SK-N-SH (cell line): ENCODE measurements at regions not wholly inside any gene's neighbourhood (a gene's known extent, or its start where the extent isn't known, plus 50 kb on each side); places are given as distances from the start of the nearest gene placed in this dataset.

Source experiments
- CTCF ChIA-PET: fragments of 300-600, 350-600 bp; formaldehyde crosslinking; extraction: SDS; loops from one replicate; lab custom pipeline; 2021; lab: Yijun Ruan, JAX
- POLR2A ChIA-PET: fragments of 350-600 bp; sonication (Branson Sonifier 250); formaldehyde crosslinking; extraction: SDS; loops from one replicate; lab custom pipeline; 2020; ENCODE audit warnings: antibody characterized with exemption, inconsistent platforms; lab: Yijun Ruan, JAX
- DNase-seq: peaks from one replicate; pipeline ENCODE4 v3.0.0; 2012
- H2AFZ ChIP-seq: fragments of 200-600 bp; sonication (generic); 2 replicates; pipeline ENCODE4 v1.8.1; 2016; ENCODE audit warnings: antibody characterized with exemption, mild to moderate bottlenecking, low read depth
- H3F3A ChIP-seq: fragments of 200-600 bp; sonication (generic); replicated peaks from 2 replicates; pipeline ENCODE3; 2016; ENCODE audit warnings: antibody characterized with exemption, mild to moderate bottlenecking; ENCODE audit not compliant: insufficient read depth
- H3K27ac ChIP-seq, 2 experiments: fragments of 200-500 bp in 1 of 2; fragments of 200-600 bp in 1 of 2; sonication (Bioruptor generic) in 1 of 2; sonication (generic), shearing (Covaris generic) in 1 of 2; 2 replicates each; pipeline versions ENCODE4 v1.5.1 to v1.6.1; 2014 to 2016; ENCODE audit warnings: low read depth in 2 of 2, inconsistent platforms in 1 of 2, low read length in 1 of 2, mild to moderate bottlenecking in 1 of 2, mixed read lengths in 1 of 2
- H3K27me3 ChIP-seq: fragments of 200-600 bp; sonication (generic), shearing (Covaris generic); 2 replicates; pipeline ENCODE4 v1.6.1; 2016; ENCODE audit warnings: mixed run types; ENCODE audit not compliant: insufficient read depth
- H3K36me3 ChIP-seq, 2 experiments: fragments of 200-500 bp in 1 of 2; fragments of 200-600 bp in 1 of 2; sonication (Bioruptor generic) in 1 of 2; sonication (generic) in 1 of 2; replicated peaks in 1 of 2; 2 replicates each; pipeline versions ENCODE3 to v1.5.1; 2014 to 2016; ENCODE audit warnings: low read length in 1 of 2, mild to moderate bottlenecking in 1 of 2; ENCODE audit not compliant: insufficient read depth in 2 of 2, control insufficient read depth in 1 of 2
- H3K4me1 ChIP-seq, 2 experiments: fragments of 200-500 bp in 1 of 2; fragments of 200-600 bp in 1 of 2; sonication (Bioruptor generic) in 1 of 2; sonication (generic), shearing (Covaris generic) in 1 of 2; 2 replicates each; pipeline versions ENCODE4 v1.5.1 to v1.6.1; 2014 to 2016; ENCODE audit warnings: low read depth in 1 of 2, low read length in 1 of 2, mixed run types in 1 of 2; ENCODE audit not compliant: insufficient read depth in 2 of 2, control insufficient read depth in 1 of 2
- H3K4me2 ChIP-seq: fragments of 200-600 bp; sonication (generic), shearing (Covaris generic); 2 replicates; pipeline ENCODE4 v1.6.1; 2017; ENCODE audit warnings: mixed run types
- H3K4me3 ChIP-seq, 2 experiments: fragments of 200-500 bp in 1 of 2; fragments of 200-600 bp in 1 of 2; sonication (Bioruptor generic) in 1 of 2; sonication (generic), shearing (Covaris generic) in 1 of 2; 2 replicates each; pipeline versions ENCODE4 v1.5.1 to v1.8.1; 2014 to 2016; ENCODE audit warnings: low read depth in 2 of 2, inconsistent platforms in 1 of 2, low read length in 1 of 2, mild to moderate bottlenecking in 1 of 2, mixed read lengths in 1 of 2, moderate library complexity in 1 of 2
- H3K79me2 ChIP-seq: fragments of 200-600 bp; sonication (generic); 2 replicates; pipeline ENCODE4 v1.8.1; 2017; ENCODE audit warnings: mild to moderate bottlenecking; ENCODE audit not compliant: insufficient read depth
- H3K9ac ChIP-seq: fragments of 200-600 bp; sonication (generic); 2 replicates; pipeline ENCODE4 v1.6.1; 2017; ENCODE audit warnings: mixed run types
- H3K9me2 ChIP-seq: fragments of 200-600 bp; sonication (generic); 2 replicates; pipeline ENCODE4 v1.6.1; 2017; ENCODE audit warnings: mixed run types
- H3K9me3 ChIP-seq: fragments of 200-600 bp; sonication (generic); 2 replicates; pipeline ENCODE4 v1.6.1; 2017; ENCODE audit warnings: mixed run types, mild to moderate bottlenecking, moderate library complexity
- H4K20me1 ChIP-seq: fragments of 200-600 bp; sonication (generic); 2 replicates; pipeline ENCODE4 v1.6.1; 2017; ENCODE audit warnings: mild to moderate bottlenecking, mixed run types; ENCODE audit not compliant: insufficient read depth
- CHD2 ChIP-seq: fragments of 150-350 bp; IDR thresholded peaks from 2 replicates; pipeline ENCODE4 v1.6.1; 2018; ENCODE audit warnings: low read length; ENCODE audit not compliant: partially characterized antibody
- ELF1 ChIP-seq: IDR thresholded peaks from 2 replicates; pipeline ENCODE4 v1.4.0; 2012
- EP300 ChIP-seq, 2 experiments: IDR thresholded peaks; 2 replicates each; pipeline versions ENCODE4 v1.4.0 to v1.6.1; 2012; ENCODE audit warnings: borderline replicate concordance in 1 of 2, low read depth in 1 of 2, low read length in 1 of 2
- FOSL2 ChIP-seq: IDR thresholded peaks from 2 replicates; pipeline ENCODE4 v1.4.0; 2012; ENCODE audit warnings: low read depth, mild to moderate bottlenecking, moderate library complexity, borderline replicate concordance
- FOXJ3 ChIP-seq: sonication (generic); formaldehyde crosslinking; IDR thresholded peaks from 2 replicates; pipeline ENCODE4 v1.5.1; 2020; ENCODE audit warnings: mild to moderate bottlenecking, missing genetic modification reagents
- GATA2 ChIP-seq: sonication (generic); formaldehyde crosslinking; IDR thresholded peaks from 2 replicates; pipeline ENCODE4 v1.5.0; 2020; ENCODE audit warnings: mild to moderate bottlenecking, missing genetic modification reagents
- JUND ChIP-seq: IDR thresholded peaks from 2 replicates; pipeline ENCODE4 v1.4.0; 2012
- NFIC ChIP-seq: IDR thresholded peaks from 2 replicates; pipeline ENCODE4 v1.4.0; 2012; ENCODE audit warnings: borderline replicate concordance
- NRF1 ChIP-seq: IDR thresholded peaks from 2 replicates; pipeline ENCODE4 v1.6.1; 2012; ENCODE audit warnings: low read depth, mild to moderate bottlenecking, low read length
- POLR2AphosphoS5 ChIP-seq: IDR thresholded peaks from 2 replicates; pipeline ENCODE4 v1.6.1; 2012; ENCODE audit warnings: low read depth, low read length
- RCOR1 ChIP-seq: fragments of 150-350 bp; IDR thresholded peaks from 2 replicates; pipeline ENCODE4 v1.6.1; 2017; ENCODE audit warnings: antibody characterized with exemption, low read length
- RFX5 ChIP-seq: IDR thresholded peaks from 2 replicates; pipeline ENCODE4 v1.6.1; 2012; ENCODE audit warnings: mild to moderate bottlenecking, improper control_type of control experiment, low read length
- TCF12 ChIP-seq: IDR thresholded peaks from 2 replicates; pipeline ENCODE4 v1.4.0; 2012
- TEAD4 ChIP-seq: IDR thresholded peaks from 2 replicates; pipeline ENCODE4 v1.4.0; 2012; ENCODE audit warnings: mild to moderate bottlenecking, borderline replicate concordance; ENCODE audit not compliant: insufficient read depth
- WGBS: methylation state at CpG from one replicate; pipeline ENCODE4 v1.1.6; 2017; ENCODE audit warnings: low lambda C conversion rate; 5-methylcytosine and 5-hydroxymethylcytosine counted together
- TF ChIP-seq, protein P1 (sequence below): IDR thresholded peaks from 2 replicates; pipeline ENCODE4 v1.6.1; 2012; ENCODE audit warnings: mild to moderate bottlenecking, low read depth, low read length, moderate library complexity
- TF ChIP-seq, protein P2 (sequence below): fragments of 200-600 bp; sonication (generic); IDR thresholded peaks from 2 replicates; pipeline ENCODE4 v1.6.1; 2017; ENCODE audit warnings: antibody characterized with exemption, mild to moderate bottlenecking, moderate library complexity
- TF ChIP-seq, protein P3 (sequence below): IDR thresholded peaks from 2 replicates; pipeline ENCODE4 v1.4.0; 2012; ENCODE audit warnings: low read depth

DNA sequence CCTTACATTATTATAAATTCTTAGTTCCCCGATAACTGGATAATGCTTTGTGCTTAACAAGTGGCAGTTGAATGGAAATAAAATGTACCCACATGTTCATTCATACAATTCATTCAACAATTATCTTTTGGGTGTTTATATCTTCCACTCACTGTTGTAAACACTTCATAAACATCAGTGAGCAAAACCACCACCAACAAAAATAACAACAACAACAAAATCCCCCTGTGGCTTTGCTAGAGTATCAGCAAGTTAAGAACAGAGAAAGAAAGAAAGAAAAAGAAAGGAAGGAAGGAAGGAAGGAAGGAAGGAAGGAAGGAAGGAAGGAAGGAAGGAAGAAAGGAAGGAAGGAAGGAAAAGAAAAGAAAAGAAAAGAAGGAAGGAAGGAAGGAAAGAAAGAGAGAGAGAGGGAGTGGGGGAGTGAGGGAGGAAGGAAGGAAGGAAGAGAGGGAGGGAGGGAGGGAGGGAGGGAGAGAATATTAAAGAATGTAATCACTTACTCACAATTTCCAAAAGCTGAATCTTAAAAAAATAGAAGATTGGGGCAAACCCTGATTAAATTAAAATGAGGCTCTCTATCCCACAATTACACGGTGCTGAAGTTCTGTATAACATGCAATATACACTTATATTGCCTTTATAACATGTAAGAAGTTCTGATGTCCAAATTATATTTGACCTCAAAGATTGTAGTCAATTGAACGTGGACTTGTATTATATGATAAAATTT, 2238.8 kb downstream of the LRRC4C start:
- 13% methylated on average over 3 of the region's 3 CpGs for WGBS
- ChIA-PET POLR2A (no interaction called here), CTCF (no interaction called here)
- no peaks in the 10 kb centered on the region for H3K9me3 ChIP-seq
- no peaks in the 10 kb centered on the region for H3K36me3 ChIP-seq
- H3K27me3 ChIP-seq, result no peaks in the 10 kb centered on the region
- no peaks in the 10 kb centered on the region for H3K79me2 ChIP-seq
- H3K9ac ChIP-seq, result no peak overlapping the region
- no peak overlapping the region for H3K27ac ChIP-seq
- H3F3A ChIP-seq, result no peaks in the 10 kb centered on the region
- TF ChIP-seq FOSL2, result no peak
- no peak for TF ChIP-seq NRF1
- no peak for TF ChIP-seq RCOR1
- TF ChIP-seq, protein P1, sequence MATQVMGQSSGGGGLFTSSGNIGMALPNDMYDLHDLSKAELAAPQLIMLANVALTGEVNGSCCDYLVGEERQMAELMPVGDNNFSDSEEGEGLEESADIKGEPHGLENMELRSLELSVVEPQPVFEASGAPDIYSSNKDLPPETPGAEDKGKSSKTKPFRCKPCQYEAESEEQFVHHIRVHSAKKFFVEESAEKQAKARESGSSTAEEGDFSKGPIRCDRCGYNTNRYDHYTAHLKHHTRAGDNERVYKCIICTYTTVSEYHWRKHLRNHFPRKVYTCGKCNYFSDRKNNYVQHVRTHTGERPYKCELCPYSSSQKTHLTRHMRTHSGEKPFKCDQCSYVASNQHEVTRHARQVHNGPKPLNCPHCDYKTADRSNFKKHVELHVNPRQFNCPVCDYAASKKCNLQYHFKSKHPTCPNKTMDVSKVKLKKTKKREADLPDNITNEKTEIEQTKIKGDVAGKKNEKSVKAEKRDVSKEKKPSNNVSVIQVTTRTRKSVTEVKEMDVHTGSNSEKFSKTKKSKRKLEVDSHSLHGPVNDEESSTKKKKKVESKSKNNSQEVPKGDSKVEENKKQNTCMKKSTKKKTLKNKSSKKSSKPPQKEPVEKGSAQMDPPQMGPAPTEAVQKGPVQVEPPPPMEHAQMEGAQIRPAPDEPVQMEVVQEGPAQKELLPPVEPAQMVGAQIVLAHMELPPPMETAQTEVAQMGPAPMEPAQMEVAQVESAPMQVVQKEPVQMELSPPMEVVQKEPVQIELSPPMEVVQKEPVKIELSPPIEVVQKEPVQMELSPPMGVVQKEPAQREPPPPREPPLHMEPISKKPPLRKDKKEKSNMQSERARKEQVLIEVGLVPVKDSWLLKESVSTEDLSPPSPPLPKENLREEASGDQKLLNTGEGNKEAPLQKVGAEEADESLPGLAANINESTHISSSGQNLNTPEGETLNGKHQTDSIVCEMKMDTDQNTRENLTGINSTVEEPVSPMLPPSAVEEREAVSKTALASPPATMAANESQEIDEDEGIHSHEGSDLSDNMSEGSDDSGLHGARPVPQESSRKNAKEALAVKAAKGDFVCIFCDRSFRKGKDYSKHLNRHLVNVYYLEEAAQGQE, result no peak
- TF ChIP-seq NFIC, result no peak
- no peak for TF ChIP-seq GATA2 (CRISPR knock-in tag)
- TF ChIP-seq JUND, result no peak
- no peak for TF ChIP-seq ELF1
- no peak for TF ChIP-seq POLR2AphosphoS5
- TF ChIP-seq, protein P2, sequence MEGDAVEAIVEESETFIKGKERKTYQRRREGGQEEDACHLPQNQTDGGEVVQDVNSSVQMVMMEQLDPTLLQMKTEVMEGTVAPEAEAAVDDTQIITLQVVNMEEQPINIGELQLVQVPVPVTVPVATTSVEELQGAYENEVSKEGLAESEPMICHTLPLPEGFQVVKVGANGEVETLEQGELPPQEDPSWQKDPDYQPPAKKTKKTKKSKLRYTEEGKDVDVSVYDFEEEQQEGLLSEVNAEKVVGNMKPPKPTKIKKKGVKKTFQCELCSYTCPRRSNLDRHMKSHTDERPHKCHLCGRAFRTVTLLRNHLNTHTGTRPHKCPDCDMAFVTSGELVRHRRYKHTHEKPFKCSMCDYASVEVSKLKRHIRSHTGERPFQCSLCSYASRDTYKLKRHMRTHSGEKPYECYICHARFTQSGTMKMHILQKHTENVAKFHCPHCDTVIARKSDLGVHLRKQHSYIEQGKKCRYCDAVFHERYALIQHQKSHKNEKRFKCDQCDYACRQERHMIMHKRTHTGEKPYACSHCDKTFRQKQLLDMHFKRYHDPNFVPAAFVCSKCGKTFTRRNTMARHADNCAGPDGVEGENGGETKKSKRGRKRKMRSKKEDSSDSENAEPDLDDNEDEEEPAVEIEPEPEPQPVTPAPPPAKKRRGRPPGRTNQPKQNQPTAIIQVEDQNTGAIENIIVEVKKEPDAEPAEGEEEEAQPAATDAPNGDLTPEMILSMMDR, result no peak
- TF ChIP-seq EP300 (IDR thresholded peaks at IDR 0.05; ENCODE audit: borderline replicate concordance in 1 of 2, low read depth in 1 of 2, low read length in 1 of 2), result no peak
- TF ChIP-seq, protein P3, sequence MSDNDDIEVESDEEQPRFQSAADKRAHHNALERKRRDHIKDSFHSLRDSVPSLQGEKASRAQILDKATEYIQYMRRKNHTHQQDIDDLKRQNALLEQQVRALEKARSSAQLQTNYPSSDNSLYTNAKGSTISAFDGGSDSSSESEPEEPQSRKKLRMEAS, result no peak
- TF ChIP-seq TCF12, result no peak
- no peak for TF ChIP-seq FOXJ3 (CRISPR knock-in tag)
- no peak for TF ChIP-seq RFX5
- no peak for TF ChIP-seq TEAD4
- TF ChIP-seq CHD2, result no peak
- H3K4me3 ChIP-seq, result no peak overlapping the region
- H2AFZ ChIP-seq, result no peak overlapping the region
- DNase-seq, result no peak
- no peaks in the 10 kb centered on the region for H4K20me1 ChIP-seq
- H3K4me2 ChIP-seq, result no peak overlapping the region
- no peaks in the 10 kb centered on the region for H3K9me2 ChIP-seq
- H3K4me1 ChIP-seq, result peaks cover 0 to 39% of the 10 kb centered on the region in 2 experiments; a peak in 1 of 4 replicates
